ENCODE measurements at regions not wholly inside any gene's neighbourhood (a gene's known extent, or its start where the extent isn't known, plus 50 kb on each side); places are given as distances from the start of the nearest gene placed in this dataset.

- Histone ChIP-seq H3K9me3 (ENCODE audit: control insufficient read depth, insufficient read depth, low read length) (no peaks in the 10 kb centered on the region), H3K27me3 (ENCODE audit: control insufficient read depth, insufficient read depth, low read length) (no peaks in the 10 kb centered on the region)
These were observed 445.1 kb upstream of the SPRED2 start for GRCh38 chr2:65877331-65878010.

GRCh38 chr2:65876114-65876513, 443.7 kb upstream of the SPRED2 start:
- Histone ChIP-seq H3K36me3 (ENCODE audit: control insufficient read depth, insufficient read depth, low read length) (no peaks in the 10 kb centered on the region), H3K4me1 (ENCODE audit: control insufficient read depth, insufficient read depth, low read length) (no peaks in the 10 kb centered on the region), H3K9me3 (ENCODE audit: control insufficient read depth, insufficient read depth, low read length) (no peaks in the 10 kb centered on the region), H3K27me3 (ENCODE audit: control insufficient read depth, insufficient read depth, low read length) (no peaks in the 10 kb centered on the region), H3K9ac (ENCODE audit: low read depth, low read length) (no peak overlapping the region), H3K4me3 (ENCODE audit: low read depth, low read length) (no peak overlapping the region)

More at GRCh38 chr2:65877331-65878010, 445.1 kb upstream of the SPRED2 start:
- H3K4me1 ChIP-seq (ENCODE audit: control insufficient read depth, insufficient read depth, low read length): no peaks in the 10 kb centered on the region
- H3K36me3 ChIP-seq (ENCODE audit: control insufficient read depth, insufficient read depth, low read length): no peaks in the 10 kb centered on the region
- no peak overlapping the region for H3K9ac ChIP-seq (ENCODE audit: low read depth, low read length)
- H3K4me3 ChIP-seq (ENCODE audit: low read depth, low read length): no peak overlapping the region

- H3K9ac ChIP-seq (ENCODE audit: low read depth, low read length): no peak overlapping the region
- H3K27me3 ChIP-seq (ENCODE audit: control insufficient read depth, insufficient read depth, low read length): no peaks in the 10 kb centered on the region
- H3K9me3 ChIP-seq (ENCODE audit: control insufficient read depth, insufficient read depth, low read length): no peaks in the 10 kb centered on the region
- no peak overlapping the region for H3K4me3 ChIP-seq (ENCODE audit: low read depth, low read length)
- H3K4me1 ChIP-seq (ENCODE audit: control insufficient read depth, insufficient read depth, low read length): no peaks in the 10 kb centered on the region
- H3K36me3 ChIP-seq (ENCODE audit: control insufficient read depth, insufficient read depth, low read length): no peaks in the 10 kb centered on the region
These were observed 438.4 kb upstream of the SPRED2 start for GRCh38 chr2:65870826-65871225.

DNA sequence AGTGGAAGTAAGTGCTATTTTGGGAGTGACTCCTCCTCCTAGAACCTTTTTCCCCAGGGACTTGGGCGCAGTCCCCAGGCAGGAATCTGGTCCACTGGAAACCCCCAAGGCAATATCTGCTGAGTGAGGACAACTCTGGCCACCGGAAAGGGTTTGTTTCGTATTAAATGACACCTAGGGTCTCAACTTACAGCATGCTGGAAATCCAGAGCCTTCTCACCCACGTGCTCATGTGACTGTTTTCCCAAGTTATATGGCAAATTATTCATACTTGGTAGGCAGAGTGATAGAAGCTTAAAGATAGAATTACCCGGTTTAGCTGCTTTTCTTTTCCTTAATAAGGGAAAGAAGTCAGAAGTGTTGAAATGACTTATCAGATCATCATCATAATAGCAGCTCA, 436.9 kb upstream of the SPRED2 start:
- Histone ChIP-seq H3K4me1 (ENCODE audit: control insufficient read depth, insufficient read depth, low read length) (no peaks in the 10 kb centered on the region), H3K9me3 (ENCODE audit: control insufficient read depth, insufficient read depth, low read length) (no peaks in the 10 kb centered on the region), H3K9ac (ENCODE audit: low read depth, low read length) (no peak overlapping the region), H3K27me3 (ENCODE audit: control insufficient read depth, insufficient read depth, low read length) (no peaks in the 10 kb centered on the region), H3K4me3 (ENCODE audit: low read depth, low read length) (no peak overlapping the region), H3K36me3 (ENCODE audit: control insufficient read depth, insufficient read depth, low read length) (no peaks in the 10 kb centered on the region)

DNA sequence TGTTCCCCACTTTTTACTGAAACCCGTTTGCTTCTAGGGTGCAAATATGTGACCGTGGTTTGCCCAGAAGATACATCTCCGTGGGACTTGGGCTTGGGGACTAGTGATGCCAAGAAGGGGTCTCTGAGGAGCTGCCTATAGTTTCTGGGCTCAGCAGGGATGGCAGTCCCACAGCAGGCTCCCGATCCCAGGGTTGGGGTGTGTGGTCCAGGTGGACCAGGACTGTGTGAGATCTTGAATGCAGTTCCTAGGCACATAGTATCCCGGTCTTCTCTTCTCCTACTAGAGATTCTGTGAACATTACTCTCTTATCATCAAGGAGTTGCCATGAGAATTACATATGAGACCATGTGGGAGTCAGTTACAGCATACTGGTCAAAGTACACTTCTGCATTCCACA, 435.8 kb upstream of the SPRED2 start:
- Histone ChIP-seq H3K9me3 (ENCODE audit: control insufficient read depth, insufficient read depth, low read length) (no peaks in the 10 kb centered on the region), H3K4me1 (ENCODE audit: control insufficient read depth, insufficient read depth, low read length) (peaks cover 6% of the 10 kb centered on the region), H3K27me3 (ENCODE audit: control insufficient read depth, insufficient read depth, low read length) (no peaks in the 10 kb centered on the region), H3K9ac (ENCODE audit: low read depth, low read length) (no peak overlapping the region), H3K4me3 (ENCODE audit: low read depth, low read length) (no peak overlapping the region), H3K36me3 (ENCODE audit: control insufficient read depth, insufficient read depth, low read length) (no peaks in the 10 kb centered on the region)

DNA sequence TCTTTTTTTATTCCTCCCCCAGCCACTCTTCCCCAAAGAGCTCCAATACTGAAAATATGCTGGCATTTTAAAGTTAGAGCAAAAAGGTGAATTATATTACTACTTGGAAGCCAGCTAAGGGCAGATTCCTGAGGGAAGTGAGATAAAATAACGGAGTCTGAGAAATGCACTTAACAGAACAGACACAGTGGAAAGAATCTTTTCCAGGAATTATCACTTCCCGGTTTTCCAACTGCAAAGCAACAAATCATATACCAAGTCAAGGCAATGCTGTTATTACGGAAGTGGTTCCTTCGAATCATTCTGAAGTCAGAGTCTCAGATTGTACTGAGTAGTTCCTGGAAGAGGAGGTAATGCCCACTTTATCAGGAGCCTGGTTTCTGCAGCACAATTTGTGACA, 435.0 kb upstream of the SPRED2 start:
- Histone ChIP-seq H3K4me3 (ENCODE audit: low read depth, low read length) (no peak overlapping the region), H3K27me3 (ENCODE audit: control insufficient read depth, insufficient read depth, low read length) (no peaks in the 10 kb centered on the region), H3K36me3 (ENCODE audit: control insufficient read depth, insufficient read depth, low read length) (no peaks in the 10 kb centered on the region), H3K9me3 (ENCODE audit: control insufficient read depth, insufficient read depth, low read length) (no peaks in the 10 kb centered on the region), H3K4me1 (ENCODE audit: control insufficient read depth, insufficient read depth, low read length) (peaks cover 6% of the 10 kb centered on the region), H3K9ac (ENCODE audit: low read depth, low read length) (no peak overlapping the region)

- no peaks in the 10 kb centered on the region for H3K27me3 ChIP-seq (ENCODE audit: control insufficient read depth, insufficient read depth, low read length)
- H3K9ac ChIP-seq (ENCODE audit: low read depth, low read length): no peak overlapping the region
- no peaks in the 10 kb centered on the region for H3K9me3 ChIP-seq (ENCODE audit: control insufficient read depth, insufficient read depth, low read length)
- no peaks in the 10 kb centered on the region for H3K36me3 ChIP-seq (ENCODE audit: control insufficient read depth, insufficient read depth, low read length)
- H3K4me1 ChIP-seq (ENCODE audit: control insufficient read depth, insufficient read depth, low read length): peaks cover 6% of the 10 kb centered on the region
- no peak overlapping the region for H3K4me3 ChIP-seq (ENCODE audit: low read depth, low read length)
These were observed 433.7 kb upstream of the SPRED2 start for GRCh38 chr2:65866148-65866547.

DNA sequence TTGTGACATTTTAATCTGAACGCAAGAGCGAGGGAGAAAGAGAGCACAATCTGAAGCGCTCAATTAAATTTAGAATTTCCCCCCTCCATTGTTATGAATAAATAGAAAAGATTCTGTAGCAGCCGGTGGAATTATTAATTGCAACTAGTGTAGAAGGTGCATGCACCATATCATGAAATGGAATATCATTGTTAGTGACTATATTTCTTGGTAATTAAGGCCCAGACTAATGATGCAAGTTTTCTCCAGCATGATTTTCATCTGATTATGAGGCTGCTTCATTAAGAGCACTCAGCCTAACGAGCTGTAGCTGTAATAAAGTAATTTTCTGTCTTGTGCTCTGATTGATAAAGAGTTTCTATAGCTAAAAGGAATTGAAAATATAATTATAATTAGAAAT, 432.2 kb upstream of the SPRED2 start:
- Histone ChIP-seq H3K9ac (ENCODE audit: low read depth, low read length) (no peak overlapping the region), H3K9me3 (ENCODE audit: control insufficient read depth, insufficient read depth, low read length) (no peaks in the 10 kb centered on the region), H3K27me3 (ENCODE audit: control insufficient read depth, insufficient read depth, low read length) (no peaks in the 10 kb centered on the region), H3K36me3 (ENCODE audit: control insufficient read depth, insufficient read depth, low read length) (no peaks in the 10 kb centered on the region), H3K4me3 (ENCODE audit: low read depth, low read length) (no peak overlapping the region), H3K4me1 (ENCODE audit: control insufficient read depth, insufficient read depth, low read length) (peaks cover 6% of the 10 kb centered on the region)

GRCh38 chr2:65863713-65864112, 431.3 kb upstream of the SPRED2 start:
- no peaks in the 10 kb centered on the region for H3K9me3 ChIP-seq (ENCODE audit: control insufficient read depth, insufficient read depth, low read length)
- peaks cover 6% of the 10 kb centered on the region for H3K4me1 ChIP-seq (ENCODE audit: control insufficient read depth, insufficient read depth, low read length)
- no peaks in the 10 kb centered on the region for H3K27me3 ChIP-seq (ENCODE audit: control insufficient read depth, insufficient read depth, low read length)
- no peak overlapping the region for H3K9ac ChIP-seq (ENCODE audit: low read depth, low read length)
- no peaks in the 10 kb centered on the region for H3K36me3 ChIP-seq (ENCODE audit: control insufficient read depth, insufficient read depth, low read length)
- no peak overlapping the region for H3K4me3 ChIP-seq (ENCODE audit: low read depth, low read length)

GRCh38 chr2:65856928-65857327, 424.5 kb upstream of the SPRED2 start:
- no peaks in the 10 kb centered on the region for H3K9me3 ChIP-seq (ENCODE audit: control insufficient read depth, insufficient read depth, low read length)
- no peaks in the 10 kb centered on the region for H3K27me3 ChIP-seq (ENCODE audit: control insufficient read depth, insufficient read depth, low read length)
- no peaks in the 10 kb centered on the region for H3K36me3 ChIP-seq (ENCODE audit: control insufficient read depth, insufficient read depth, low read length)
- H3K4me3 ChIP-seq (ENCODE audit: low read depth, low read length): no peak overlapping the region
- H3K4me1 ChIP-seq (ENCODE audit: control insufficient read depth, insufficient read depth, low read length): no peaks in the 10 kb centered on the region
- H3K9ac ChIP-seq (ENCODE audit: low read depth, low read length): no peak overlapping the region

- no peaks in the 10 kb centered on the region for H3K9me3 ChIP-seq (ENCODE audit: control insufficient read depth, insufficient read depth, low read length)
- H3K27me3 ChIP-seq (ENCODE audit: control insufficient read depth, insufficient read depth, low read length): no peaks in the 10 kb centered on the region
- H3K4me1 ChIP-seq (ENCODE audit: control insufficient read depth, insufficient read depth, low read length): no peaks in the 10 kb centered on the region
- no peaks in the 10 kb centered on the region for H3K36me3 ChIP-seq (ENCODE audit: control insufficient read depth, insufficient read depth, low read length)
- no peak overlapping the region for H3K9ac ChIP-seq (ENCODE audit: low read depth, low read length)
- H3K4me3 ChIP-seq (ENCODE audit: low read depth, low read length): no peak overlapping the region
These were observed 424.0 kb upstream of the SPRED2 start for GRCh38 chr2:65856423-65856822.

GRCh38 chr2:65850695-65851094, 418.3 kb upstream of the SPRED2 start:
- no peaks in the 10 kb centered on the region for H3K27me3 ChIP-seq (ENCODE audit: control insufficient read depth, insufficient read depth, low read length)
- no peaks in the 10 kb centered on the region for H3K9me3 ChIP-seq (ENCODE audit: control insufficient read depth, insufficient read depth, low read length)
- H3K36me3 ChIP-seq (ENCODE audit: control insufficient read depth, insufficient read depth, low read length): no peaks in the 10 kb centered on the region
- H3K4me3 ChIP-seq (ENCODE audit: low read depth, low read length): no peak overlapping the region
- no peak overlapping the region for H3K9ac ChIP-seq (ENCODE audit: low read depth, low read length)
- no peaks in the 10 kb centered on the region for H3K4me1 ChIP-seq (ENCODE audit: control insufficient read depth, insufficient read depth, low read length)
